ENCODE measurements at regions not wholly inside any gene's neighbourhood (a gene's known extent, or its start where the extent isn't known, plus 50 kb on each side); places are given as distances from the start of the nearest gene placed in this dataset.
A peak's percentile ranks its signal among the peaks of the same experiment; 100 is the strongest.

- no peak for TF ChIP-seq CTCF (conservative IDR thresholded peaks at IDR 0.05)
- no peak overlapping the region for H3K27ac ChIP-seq
Observed at GRCh38 chr5:29982457-29982856, 1211.0 kb upstream of the CDH6 start.

DNA sequence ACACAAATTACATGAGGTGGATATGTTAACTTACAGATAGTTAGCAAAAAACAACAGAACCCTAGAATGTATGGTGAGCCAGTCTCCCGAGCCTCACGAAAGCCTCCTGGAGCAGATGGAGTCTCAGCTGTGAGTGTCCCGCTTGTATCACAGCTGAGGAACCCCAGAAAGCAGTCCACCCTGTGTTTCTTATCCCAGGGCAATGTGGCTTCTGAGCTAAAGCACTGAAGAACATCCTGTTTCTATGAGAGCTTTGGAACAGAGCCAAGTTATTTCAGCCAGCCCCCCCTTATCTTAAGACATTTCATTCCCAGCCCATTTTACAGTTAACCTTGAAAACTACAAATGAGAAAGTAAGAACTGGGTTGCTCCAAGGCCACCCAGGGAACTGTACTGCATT is 1220.9 kb upstream of the CDH6 start:
- no peak for TF ChIP-seq CTCF (conservative IDR thresholded peaks at IDR 0.05)
- no peak overlapping the region for H3K27ac ChIP-seq

DNA sequence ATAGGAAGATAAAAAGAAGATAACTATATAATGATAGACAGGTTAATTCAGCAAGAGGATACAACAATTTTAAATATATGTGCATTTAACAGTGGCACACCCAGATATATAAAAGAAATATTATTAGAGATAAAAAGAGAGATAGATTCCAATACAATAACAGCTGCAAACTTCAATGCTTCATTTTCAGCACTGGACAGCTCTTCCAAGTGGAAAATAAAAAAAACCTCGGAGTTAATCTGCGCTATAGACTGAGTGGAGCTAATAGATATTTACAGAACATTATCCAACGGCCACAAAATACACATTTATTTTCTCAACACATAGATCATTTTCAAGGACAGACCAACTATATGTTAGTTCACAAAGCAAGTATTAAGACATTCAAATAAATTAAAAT is 1229.5 kb upstream of the CDH6 start:
- TF ChIP-seq CTCF (conservative IDR thresholded peaks at IDR 0.05), result no peak
- no peak overlapping the region for H3K27ac ChIP-seq

GRCh38 chr5:29960323-29960722 is 1233.2 kb upstream of the CDH6 start:
- no peak for TF ChIP-seq CTCF (conservative IDR thresholded peaks at IDR 0.05)

DNA sequence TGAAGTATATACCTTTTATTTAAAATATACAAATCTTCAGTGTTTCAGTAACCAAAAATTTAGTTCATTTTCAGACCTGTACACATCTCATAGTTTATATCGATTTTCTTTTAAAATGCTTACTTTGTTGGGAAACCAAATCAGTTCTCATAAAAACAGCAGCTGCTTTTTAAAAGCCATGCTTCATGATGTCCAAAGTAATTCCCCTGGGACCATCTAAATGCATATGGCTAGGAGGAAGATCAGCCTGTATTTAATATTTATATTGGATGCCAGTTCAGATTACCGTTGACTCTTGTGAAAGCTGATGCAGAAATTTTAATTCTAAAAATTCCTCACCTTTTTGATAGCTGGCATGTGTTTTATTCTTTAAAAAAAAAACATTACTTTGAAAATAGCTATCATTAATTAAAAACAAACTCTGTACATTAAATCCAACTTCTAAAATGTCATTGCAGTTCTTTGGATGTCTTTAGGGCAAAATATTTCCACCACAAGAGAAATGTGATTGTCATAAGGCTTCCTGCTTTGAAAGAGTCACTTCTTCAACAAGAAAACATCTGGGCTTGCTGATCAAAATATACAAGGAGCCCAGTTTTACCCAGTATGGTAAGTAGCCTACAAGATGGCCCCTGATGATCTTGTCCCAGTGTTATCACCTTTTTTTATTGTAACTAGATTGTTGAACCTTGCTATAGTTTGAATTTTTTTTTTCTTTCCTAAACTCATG is 1242.9 kb upstream of the CDH6 start:
- TF ChIP-seq CTCF (conservative IDR thresholded peaks at IDR 0.05), result no peak
- H3K27ac ChIP-seq, result no peak overlapping the region

More at GRCh38 chr5:29960323-29960722, 1233.2 kb upstream of the CDH6 start:
- H3K27ac ChIP-seq, result peak overlapping the region; percentile 68

GRCh38 chr5:29949301-29949872 is 1244.1 kb upstream of the CDH6 start:
- no peak for TF ChIP-seq CTCF (conservative IDR thresholded peaks at IDR 0.05)
- H3K27ac ChIP-seq, result no peak overlapping the region

GRCh38 chr5:29944327-29944726 is 1249.2 kb upstream of the CDH6 start:
- TF ChIP-seq CTCF (conservative IDR thresholded peaks at IDR 0.05), result no peak
- no peak overlapping the region for H3K27ac ChIP-seq

Measured in VCaP (cell line).